GM21619 (cell line): ENCODE measurements at regions not wholly inside any gene's neighbourhood (a gene's known extent, or its start where the extent isn't known, plus 50 kb on each side); places are given as distances from the start of the nearest gene placed in this dataset.

Experiments
- ATAC-seq: cut with Tn5 transposase; IDR thresholded peaks from one replicate; pipeline ENCODE4 v1.9.1; 2021; ENCODE audit not compliant: unreplicated experiment

- ATAC-seq = no peak
Observed at GRCh38 chr11:32039149-32039548, 51.7 kb upstream of the RCN1 start.

GRCh38 chr11:32034680-32035079 lies 56.2 kb upstream of the RCN1 start:
- ATAC-seq = no peak

- ATAC-seq = no peak
Observed at GRCh38 chr11:32034149-32034548, 56.7 kb upstream of the RCN1 start.

GRCh38 chr11:32033491-32033890 lies 57.4 kb upstream of the RCN1 start:
- no peak for ATAC-seq

GRCh38 chr11:32033067-32033466 lies 57.8 kb upstream of the RCN1 start:
- ATAC-seq = peak; percentile 32

- peak; percentile 61 for ATAC-seq
Observed at GRCh38 chr11:32032478-32032877, 58.4 kb upstream of the RCN1 start.

GRCh38 chr11:32032052-32032451 lies 58.8 kb upstream of the RCN1 start:
- ATAC-seq = no peak

- ATAC-seq = no peak
Observed at GRCh38 chr11:32030875-32031503, 59.9 kb upstream of the RCN1 start.

GRCh38 chr11:32029721-32030120 lies 61.2 kb upstream of the RCN1 start:
- ATAC-seq = no peak

- no peak for ATAC-seq
Observed at GRCh38 chr11:32028201-32028600, 62.7 kb upstream of the RCN1 start.

- no peak for ATAC-seq
Observed at GRCh38 chr11:32026766-32027165, 64.1 kb upstream of the RCN1 start.

GRCh38 chr11:32024948-32025347 lies 65.9 kb upstream of the RCN1 start:
- no peak for ATAC-seq

GRCh38 chr11:32023370-32024305 lies 67.2 kb upstream of the RCN1 start:
- no peak for ATAC-seq

GRCh38 chr11:32018672-32019071 lies 72.2 kb upstream of the RCN1 start:
- ATAC-seq = no peak

- ATAC-seq = no peak
Observed at GRCh38 chr11:32016111-32016510, 74.8 kb upstream of the RCN1 start.

GRCh38 chr11:32015427-32015826 lies 75.4 kb upstream of the RCN1 start:
- no peak for ATAC-seq

GRCh38 chr11:32013603-32014002 lies 77.3 kb upstream of the RCN1 start:
- no peak for ATAC-seq

- no peak for ATAC-seq
Observed at GRCh38 chr11:32012049-32012448, 78.8 kb upstream of the RCN1 start.

GRCh38 chr11:32008880-32009551 lies 81.9 kb upstream of the RCN1 start:
- no peak for ATAC-seq

GRCh38 chr11:32006799-32007388 lies 84.0 kb upstream of the RCN1 start:
- ATAC-seq = peak; percentile 69

- no peak for ATAC-seq
Observed at GRCh38 chr11:32005786-32006416, 85.0 kb upstream of the RCN1 start.
